HG03064 (cell line): ENCODE measurements at regions not wholly inside any gene's neighbourhood (a gene's known extent, or its start where the extent isn't known, plus 50 kb on each side); places are given as distances from the start of the nearest gene placed in this dataset.
"Not testable (repeated sequence)": the region's sequence is repeated elsewhere in the genome, so short reads cannot be mapped to it uniquely, and the experiment has no call there.

Experiments used
- ATAC-seq: cut with Tn5 transposase; IDR thresholded peaks from one replicate; pipeline ENCODE4 v1.9.1; 2021; ENCODE audit warnings: low read depth; ENCODE audit not compliant: unreplicated experiment

GRCh38 chr2:89106369-89107019 lies 415.0 kb downstream of the RPIA start:
- ATAC-seq = not testable (repeated sequence)

- not testable (repeated sequence) for ATAC-seq
Observed at GRCh38 chr2:89112434-89112833, 421.0 kb downstream of the RPIA start.

- not testable (repeated sequence) for ATAC-seq
Observed at GRCh38 chr2:89113286-89113685, 421.8 kb downstream of the RPIA start.

- ATAC-seq = not testable (repeated sequence)
Observed at GRCh38 chr2:89129440-89129839, 438.0 kb downstream of the RPIA start.

GRCh38 chr2:89130665-89131308 lies 439.3 kb downstream of the RPIA start:
- not testable (repeated sequence) for ATAC-seq

- peak; percentile 82 for ATAC-seq
Observed at GRCh38 chr2:89142959-89143358, 451.5 kb downstream of the RPIA start.

GRCh38 chr2:89145342-89145741 lies 453.9 kb downstream of the RPIA start:
- ATAC-seq = not testable (repeated sequence)

- not testable (repeated sequence) for ATAC-seq
Observed at GRCh38 chr2:89148256-89148655, 456.8 kb downstream of the RPIA start.

- not testable (repeated sequence) for ATAC-seq
Observed at GRCh38 chr2:89151699-89152098, 460.2 kb downstream of the RPIA start.

- not testable (repeated sequence) for ATAC-seq
Observed at GRCh38 chr2:89152501-89152900, 461.0 kb downstream of the RPIA start.

GRCh38 chr2:89153210-89153609 lies 461.7 kb downstream of the RPIA start:
- not testable (repeated sequence) for ATAC-seq

- not testable (repeated sequence) for ATAC-seq
Observed at GRCh38 chr2:89154247-89154682, 462.8 kb downstream of the RPIA start.

GRCh38 chr2:89160306-89160705 lies 468.8 kb downstream of the RPIA start:
- ATAC-seq = not testable (repeated sequence)

GRCh38 chr2:89161626-89162025 lies 470.2 kb downstream of the RPIA start:
- not testable (repeated sequence) for ATAC-seq

- not testable (repeated sequence) for ATAC-seq
Observed at GRCh38 chr2:89170506-89171173, 479.2 kb downstream of the RPIA start.

GRCh38 chr2:89171174-89171519 lies 479.7 kb downstream of the RPIA start:
- not testable (repeated sequence) for ATAC-seq

GRCh38 chr2:89177004-89177403 lies 485.5 kb downstream of the RPIA start:
- ATAC-seq = not testable (repeated sequence)

- not testable (repeated sequence) for ATAC-seq
Observed at GRCh38 chr2:89182221-89182620, 490.7 kb downstream of the RPIA start.

GRCh38 chr2:89184746-89185145 lies 493.3 kb downstream of the RPIA start:
- not testable (repeated sequence) for ATAC-seq

- ATAC-seq = not testable (repeated sequence)
Observed at GRCh38 chr2:89195636-89196251, 504.3 kb downstream of the RPIA start.

GRCh38 chr2:89196719-89197118 lies 505.2 kb downstream of the RPIA start:
- ATAC-seq = not testable (repeated sequence)
